ENCODE measurements at regions not wholly inside any gene's neighbourhood (a gene's known extent, or its start where the extent isn't known, plus 50 kb on each side); places are given as distances from the start of the nearest gene placed in this dataset.

DNA sequence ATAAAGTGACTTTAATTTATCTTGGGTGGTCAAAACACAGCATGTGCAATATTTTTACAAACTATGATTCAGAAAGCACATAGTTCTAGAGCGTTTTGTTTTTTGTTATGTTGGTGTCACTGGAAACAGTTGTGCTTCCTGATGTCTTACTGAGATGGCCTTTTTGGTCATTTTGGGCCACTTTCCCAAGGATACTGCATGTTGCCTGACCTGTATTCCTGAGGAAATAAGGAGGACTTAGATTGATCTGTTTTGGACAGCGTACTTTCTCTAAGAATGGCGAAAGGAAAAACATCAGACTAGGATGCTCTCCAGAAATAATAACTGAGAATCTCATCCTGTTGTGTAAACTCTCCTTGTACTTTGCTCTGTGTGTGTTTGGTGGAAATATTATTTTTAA, 451.2 kb downstream of the USP25 start:
- H3K27me3 ChIP-seq (ENCODE audit: control insufficient read depth, insufficient read depth, low read length) = no peaks in the 10 kb centered on the region
- H3K36me3 ChIP-seq (ENCODE audit: control insufficient read depth in 2 of 3, insufficient read depth in 3 of 3, low read length in 3 of 3) = no peaks in the 10 kb centered on the region
- FAIRE-seq (peak; percentile 27), DNase-seq (peak in 2 of 5 donors; percentile 27 to 69)
- TF ChIP-seq, protein P1, sequence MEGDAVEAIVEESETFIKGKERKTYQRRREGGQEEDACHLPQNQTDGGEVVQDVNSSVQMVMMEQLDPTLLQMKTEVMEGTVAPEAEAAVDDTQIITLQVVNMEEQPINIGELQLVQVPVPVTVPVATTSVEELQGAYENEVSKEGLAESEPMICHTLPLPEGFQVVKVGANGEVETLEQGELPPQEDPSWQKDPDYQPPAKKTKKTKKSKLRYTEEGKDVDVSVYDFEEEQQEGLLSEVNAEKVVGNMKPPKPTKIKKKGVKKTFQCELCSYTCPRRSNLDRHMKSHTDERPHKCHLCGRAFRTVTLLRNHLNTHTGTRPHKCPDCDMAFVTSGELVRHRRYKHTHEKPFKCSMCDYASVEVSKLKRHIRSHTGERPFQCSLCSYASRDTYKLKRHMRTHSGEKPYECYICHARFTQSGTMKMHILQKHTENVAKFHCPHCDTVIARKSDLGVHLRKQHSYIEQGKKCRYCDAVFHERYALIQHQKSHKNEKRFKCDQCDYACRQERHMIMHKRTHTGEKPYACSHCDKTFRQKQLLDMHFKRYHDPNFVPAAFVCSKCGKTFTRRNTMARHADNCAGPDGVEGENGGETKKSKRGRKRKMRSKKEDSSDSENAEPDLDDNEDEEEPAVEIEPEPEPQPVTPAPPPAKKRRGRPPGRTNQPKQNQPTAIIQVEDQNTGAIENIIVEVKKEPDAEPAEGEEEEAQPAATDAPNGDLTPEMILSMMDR (IDR thresholded peaks at IDR 0.05; ENCODE audit: borderline replicate concordance, extremely low read depth, insufficient read depth) = no peak
- no peak overlapping the region for H3K4me3 ChIP-seq (ENCODE audit: low read length in 3 of 3)
- H3K9ac ChIP-seq (ENCODE audit: low read length in 3 of 3) = no peak overlapping the region
- intact Hi-C loops (cut with DNase I) = no loop called here
- no peaks in the 10 kb centered on the region for H3K9me3 ChIP-seq (ENCODE audit: control insufficient read depth in 2 of 3, insufficient read depth in 1 of 3, low read length in 3 of 3)
- H3K27ac ChIP-seq (ENCODE audit: low read depth in 2 of 2, low read length in 2 of 2) = peak overlapping the region in 1 of 2 donors; percentile 9
- H3K4me1 ChIP-seq (ENCODE audit: control insufficient read depth in 2 of 3, insufficient read depth in 2 of 3, low read depth in 1 of 3, low read length in 3 of 3) = no peaks in the 10 kb centered on the region

GRCh38 chr21:16185766-16186165, 456.0 kb downstream of the USP25 start:
- TF ChIP-seq, protein P1 (IDR thresholded peaks at IDR 0.05; ENCODE audit: borderline replicate concordance, extremely low read depth, insufficient read depth) = no peak
- Histone ChIP-seq H3K4me3 (ENCODE audit: low read length in 3 of 3) (no peak overlapping the region), H3K4me1 (ENCODE audit: control insufficient read depth in 2 of 3, insufficient read depth in 2 of 3, low read depth in 1 of 3, low read length in 3 of 3) (peaks cover 0 to 6% (median 0%) of the 10 kb centered on the region in 3 donors), H3K27ac (ENCODE audit: low read depth in 2 of 2, low read length in 2 of 2) (no peak overlapping the region), H3K9me3 (ENCODE audit: control insufficient read depth in 2 of 3, insufficient read depth in 1 of 3, low read length in 3 of 3) (no peaks in the 10 kb centered on the region), H3K27me3 (ENCODE audit: control insufficient read depth, insufficient read depth, low read length) (no peaks in the 10 kb centered on the region), H3K9ac (ENCODE audit: low read length in 3 of 3) (no peak overlapping the region), H3K36me3 (ENCODE audit: control insufficient read depth in 2 of 3, insufficient read depth in 3 of 3, low read length in 3 of 3) (no peaks in the 10 kb centered on the region)
- DNase-seq (no peak), FAIRE-seq (no peak)
- intact Hi-C loops (cut with DNase I) = no loop called here

GRCh38 chr21:16186742-16187141, 457.0 kb downstream of the USP25 start:
- H3K36me3 ChIP-seq (ENCODE audit: control insufficient read depth in 2 of 3, insufficient read depth in 3 of 3, low read length in 3 of 3) = no peaks in the 10 kb centered on the region
- TF ChIP-seq, protein P1 (IDR thresholded peaks at IDR 0.05; ENCODE audit: borderline replicate concordance, extremely low read depth, insufficient read depth) = no peak
- DNase-seq (no peak), FAIRE-seq (no peak)
- H3K9ac ChIP-seq (ENCODE audit: low read length in 3 of 3) = no peak overlapping the region
- H3K4me1 ChIP-seq (ENCODE audit: control insufficient read depth in 2 of 3, insufficient read depth in 2 of 3, low read depth in 1 of 3, low read length in 3 of 3) = peaks cover 0 to 6% (median 0%) of the 10 kb centered on the region in 3 donors
- intact Hi-C loops (cut with DNase I) = no loop called here
- H3K4me3 ChIP-seq (ENCODE audit: low read length in 3 of 3) = no peak overlapping the region
- H3K9me3 ChIP-seq (ENCODE audit: control insufficient read depth in 2 of 3, insufficient read depth in 1 of 3, low read length in 3 of 3) = no peaks in the 10 kb centered on the region
- peak overlapping the region in 1 of 2 donors; percentile 23 for H3K27ac ChIP-seq (ENCODE audit: low read depth in 2 of 2, low read length in 2 of 2)
- no peaks in the 10 kb centered on the region for H3K27me3 ChIP-seq (ENCODE audit: control insufficient read depth, insufficient read depth, low read length)
